ENCODE measurements at regions not wholly inside any gene's neighbourhood (a gene's known extent, or its start where the extent isn't known, plus 50 kb on each side); places are given as distances from the start of the nearest gene placed in this dataset.
"Not testable (repeated sequence)": the region's sequence is repeated elsewhere in the genome, so short reads cannot be mapped to it uniquely, and the experiment has no call there.

DNA sequence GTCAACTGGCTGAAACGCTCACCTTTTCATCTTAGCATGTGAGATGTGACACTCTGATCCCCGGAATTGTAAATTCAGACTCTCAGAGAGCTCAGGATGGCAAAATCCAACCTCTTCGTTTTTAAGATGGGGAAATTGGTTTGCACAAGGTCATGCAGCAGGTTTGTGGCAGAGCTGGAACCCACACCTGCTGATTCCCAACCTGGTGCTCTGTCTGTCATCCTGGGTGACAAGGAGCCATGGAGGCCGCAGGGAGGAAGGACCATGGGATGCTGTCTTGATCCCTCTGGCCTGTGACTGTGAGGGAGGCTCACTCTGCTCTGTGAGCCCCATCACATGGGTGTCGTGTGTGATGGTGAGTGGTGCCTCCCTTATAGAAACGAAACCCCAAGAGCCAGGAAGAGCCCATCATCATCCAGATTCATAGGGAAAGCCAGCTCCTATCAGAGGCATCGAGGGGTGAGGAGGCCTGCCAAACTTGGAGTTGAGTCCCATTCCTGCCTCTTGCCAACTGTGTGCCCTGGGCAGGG lies 87.4 kb upstream of the SYT13 start:
- TF ChIP-seq, protein P1, sequence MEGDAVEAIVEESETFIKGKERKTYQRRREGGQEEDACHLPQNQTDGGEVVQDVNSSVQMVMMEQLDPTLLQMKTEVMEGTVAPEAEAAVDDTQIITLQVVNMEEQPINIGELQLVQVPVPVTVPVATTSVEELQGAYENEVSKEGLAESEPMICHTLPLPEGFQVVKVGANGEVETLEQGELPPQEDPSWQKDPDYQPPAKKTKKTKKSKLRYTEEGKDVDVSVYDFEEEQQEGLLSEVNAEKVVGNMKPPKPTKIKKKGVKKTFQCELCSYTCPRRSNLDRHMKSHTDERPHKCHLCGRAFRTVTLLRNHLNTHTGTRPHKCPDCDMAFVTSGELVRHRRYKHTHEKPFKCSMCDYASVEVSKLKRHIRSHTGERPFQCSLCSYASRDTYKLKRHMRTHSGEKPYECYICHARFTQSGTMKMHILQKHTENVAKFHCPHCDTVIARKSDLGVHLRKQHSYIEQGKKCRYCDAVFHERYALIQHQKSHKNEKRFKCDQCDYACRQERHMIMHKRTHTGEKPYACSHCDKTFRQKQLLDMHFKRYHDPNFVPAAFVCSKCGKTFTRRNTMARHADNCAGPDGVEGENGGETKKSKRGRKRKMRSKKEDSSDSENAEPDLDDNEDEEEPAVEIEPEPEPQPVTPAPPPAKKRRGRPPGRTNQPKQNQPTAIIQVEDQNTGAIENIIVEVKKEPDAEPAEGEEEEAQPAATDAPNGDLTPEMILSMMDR (conservative IDR thresholded peaks at IDR 0.05; ENCODE audit: low read depth, low read length), result no peak
- H3K4me3 ChIP-seq (ENCODE audit: low read depth, low read length), result no peak overlapping the region
- DNase-seq (ENCODE audit: low read depth), result no peak

- DNase-seq (ENCODE audit: low read depth); H3K4me3 ChIP-seq (ENCODE audit: low read depth, low read length): not testable (repeated sequence)
Measured at GRCh38 chr11:45372414-45372813, 86.3 kb upstream of the SYT13 start.

DNA sequence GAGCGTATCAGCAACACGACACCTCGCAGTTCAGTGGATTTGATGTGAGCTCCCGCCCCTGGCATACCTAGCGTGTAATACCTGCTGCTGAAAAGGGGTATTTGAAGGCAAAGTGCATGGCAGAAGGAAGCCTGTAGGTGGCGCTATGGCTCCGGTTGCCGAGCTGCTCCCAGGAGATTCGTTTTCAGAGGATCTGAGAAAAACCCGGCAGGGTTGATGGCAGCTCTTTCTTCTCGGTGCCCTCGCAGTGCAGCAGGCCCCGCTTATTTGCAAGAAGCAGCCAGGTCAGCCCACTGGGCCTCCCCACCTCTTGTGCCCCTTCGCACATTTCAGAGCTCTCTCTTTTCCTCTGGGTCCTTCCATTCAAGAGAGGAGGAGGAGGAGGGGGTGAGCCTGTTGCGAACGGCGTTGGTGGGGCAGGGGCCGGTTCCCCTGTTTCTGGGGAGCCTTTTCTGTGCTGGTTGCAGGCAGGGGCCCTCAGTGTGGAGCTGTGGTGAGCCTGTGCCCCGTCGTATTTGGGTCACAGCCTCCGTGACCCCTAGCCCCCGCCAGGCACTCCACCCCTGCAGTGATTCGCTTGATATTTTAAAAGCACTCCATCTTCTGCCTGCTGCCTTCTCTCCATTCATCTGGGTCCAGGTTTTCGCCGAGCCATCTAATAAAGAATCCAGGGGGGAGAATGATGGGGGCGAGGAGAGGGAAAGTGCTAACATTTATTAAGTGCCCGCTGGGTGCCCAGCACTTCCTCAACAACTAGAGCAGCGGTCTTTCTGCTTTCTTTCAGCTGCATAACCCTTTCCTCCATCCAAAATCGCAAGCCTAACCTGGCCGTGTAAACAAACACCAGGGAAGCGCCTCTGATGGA lies 85.3 kb upstream of the SYT13 start:
- TF ChIP-seq, protein P1 (conservative IDR thresholded peaks at IDR 0.05; ENCODE audit: low read depth, low read length), result peak; percentile 97
- peak; percentile 76 for DNase-seq (ENCODE audit: low read depth)

GRCh38 chr11:45369313-45369712 lies 83.2 kb upstream of the SYT13 start:
- TF ChIP-seq, protein P1 (conservative IDR thresholded peaks at IDR 0.05; ENCODE audit: low read depth, low read length), result no peak
- no peak overlapping the region for H3K4me3 ChIP-seq (ENCODE audit: low read depth, low read length)
- DNase-seq (ENCODE audit: low read depth), result no peak

More for the DNA sequence above, 85.3 kb upstream of the SYT13 start:
- no peak overlapping the region for H3K4me3 ChIP-seq (ENCODE audit: low read depth, low read length)

DNA sequence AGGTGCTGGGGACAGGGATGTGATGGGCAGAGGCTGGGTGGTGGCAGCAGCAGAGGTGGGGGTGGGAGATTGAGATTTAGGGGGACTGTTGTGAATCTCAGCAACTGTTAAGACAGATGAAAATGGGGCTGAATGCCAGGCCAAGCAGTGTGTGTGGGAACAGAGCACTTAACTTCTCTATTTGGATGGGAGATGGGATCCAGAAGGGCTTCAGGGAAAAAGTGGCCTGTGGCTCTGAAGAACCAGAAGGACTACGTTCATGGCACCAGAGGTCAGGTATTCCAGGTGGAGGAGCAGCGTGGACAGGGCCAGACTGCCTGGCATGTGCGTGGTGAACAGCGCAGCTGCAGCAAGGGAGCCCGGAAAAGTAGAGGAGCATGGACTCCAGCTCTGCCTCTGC lies 82.6 kb upstream of the SYT13 start:
- no peak for DNase-seq (ENCODE audit: low read depth)
- H3K4me3 ChIP-seq (ENCODE audit: low read depth, low read length), result no peak overlapping the region
- TF ChIP-seq, protein P1 (conservative IDR thresholded peaks at IDR 0.05; ENCODE audit: low read depth, low read length), result no peak

- no peak overlapping the region for H3K4me3 ChIP-seq (ENCODE audit: low read depth, low read length)
- no peak for DNase-seq (ENCODE audit: low read depth)
Measured at GRCh38 chr11:45366619-45367190, 80.6 kb upstream of the SYT13 start.

More at GRCh38 chr11:45366619-45367190, 80.6 kb upstream of the SYT13 start:
- TF ChIP-seq, protein P1 (conservative IDR thresholded peaks at IDR 0.05; ENCODE audit: low read depth, low read length), result no peak
